ENCODE measurements at regions not wholly inside any gene's neighbourhood (a gene's known extent, or its start where the extent isn't known, plus 50 kb on each side); places are given as distances from the start of the nearest gene placed in this dataset.

DNA sequence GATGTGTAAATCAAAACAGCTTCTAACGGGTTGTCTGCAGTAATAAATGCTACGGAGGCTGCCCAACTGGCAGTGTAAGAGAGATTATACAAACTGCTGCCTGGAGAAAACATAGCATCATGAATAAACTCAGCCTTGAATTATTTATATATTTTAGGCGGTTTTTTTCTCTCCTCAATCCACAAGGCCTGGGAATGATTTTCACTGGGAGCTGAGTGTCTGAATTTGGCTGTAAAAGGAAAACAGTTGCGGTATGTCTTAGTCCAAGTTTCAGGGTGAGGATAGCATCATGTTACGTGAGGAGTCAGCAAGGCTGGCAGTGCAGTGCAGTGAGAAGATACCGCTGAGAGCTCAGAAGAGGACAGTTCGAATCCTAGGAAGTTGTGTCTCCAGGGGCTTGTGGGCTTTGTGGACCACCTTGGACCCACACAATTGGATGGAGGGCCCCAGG lies 291.5 kb upstream of the BOD1L1 start:
- no peak for TF ChIP-seq CTCF (IDR thresholded peaks at IDR 0.05)
- no peak for TF ChIP-seq EZH2 (IDR thresholded peaks at IDR 0.05)
